Left ventricle myocardium inferior (tissue), 1 donor: ENCODE measurements at regions not wholly inside any gene's neighbourhood (a gene's known extent, or its start where the extent isn't known, plus 50 kb on each side); places are given as distances from the start of the nearest gene placed in this dataset.

Experiments
- DNase-seq: peaks from one replicate; pipeline ENCODE4 v3.0.0-alpha.2; 2020
- H3K27ac ChIP-seq: fragments of 200-600 bp; replicated peaks from 2 replicates; pipeline ENCODE4 v1.8.0; 2021
- H3K27me3 ChIP-seq: fragments of 200-600 bp; 2 replicates; pipeline ENCODE4 v1.8.0; 2021; ENCODE audit warnings: low read depth
- H3K36me3 ChIP-seq: fragments of 200-600 bp; 2 replicates; pipeline ENCODE4 v1.8.0; 2021
- H3K4me1 ChIP-seq: fragments of 200-600 bp; 2 replicates; pipeline ENCODE4 v1.8.0; 2021
- H3K4me3 ChIP-seq: fragments of 200-600 bp; 2 replicates; pipeline ENCODE4 v1.8.0; 2021; ENCODE audit warnings: mild to moderate bottlenecking, moderate library complexity
- H3K9me3 ChIP-seq: fragments of 200-600 bp; replicated peaks from 2 replicates; pipeline ENCODE4 v1.8.0; 2021
- CTCF ChIP-seq: fragments of 200-600 bp; IDR thresholded peaks from 2 replicates; pipeline ENCODE4 v1.8.0; 2021; ENCODE audit warnings: antibody characterized with exemption, mild to moderate bottlenecking, borderline replicate concordance
- intact Hi-C: fragments of 100-400 bp; cut with micrococcal nuclease; formaldehyde crosslinking; loops from one replicate; pipeline ENCODE4 v1.11.0; 2022
- donor health status: DM: no; HTN: yes; CAD: no; lungs with severe emphysema.

GRCh38 chr11:92131289-92131865, 93.2 kb upstream of the FAT3 start:
- no peak for DNase-seq
- Histone ChIP-seq H3K36me3 (no peaks in the 10 kb centered on the region), H3K27ac (no peak overlapping the region), H3K27me3 (no peaks in the 10 kb centered on the region), H3K4me3 (no peak overlapping the region), H3K9me3 (no peaks in the 10 kb centered on the region), H3K4me1 (no peaks in the 10 kb centered on the region)
- no peak for TF ChIP-seq CTCF
- intact Hi-C loops, result no loop called here

- no peak for DNase-seq
- intact Hi-C loops, result no loop called here
Measured at GRCh38 chr11:92130421-92130831, 94.2 kb upstream of the FAT3 start.

GRCh38 chr11:92129811-92130210, 94.8 kb upstream of the FAT3 start:
- no peak overlapping the region for H3K4me3 ChIP-seq
- H3K27me3 ChIP-seq, result no peaks in the 10 kb centered on the region
- H3K4me1 ChIP-seq, result no peaks in the 10 kb centered on the region
- H3K9me3 ChIP-seq, result no peaks in the 10 kb centered on the region
- no peak overlapping the region for H3K27ac ChIP-seq
- no peak for TF ChIP-seq CTCF
- no peaks in the 10 kb centered on the region for H3K36me3 ChIP-seq
- intact Hi-C loops, result no loop called here
- DNase-seq, result no peak

More at GRCh38 chr11:92130421-92130831, 94.2 kb upstream of the FAT3 start:
- H3K27me3 ChIP-seq, result no peaks in the 10 kb centered on the region
- no peak overlapping the region for H3K4me3 ChIP-seq
- H3K36me3 ChIP-seq, result no peaks in the 10 kb centered on the region
- no peak overlapping the region for H3K27ac ChIP-seq
- no peak for TF ChIP-seq CTCF
- no peaks in the 10 kb centered on the region for H3K9me3 ChIP-seq
- no peaks in the 10 kb centered on the region for H3K4me1 ChIP-seq

GRCh38 chr11:92128026-92128425, 96.6 kb upstream of the FAT3 start:
- DNase-seq, result no peak
- H3K4me1 ChIP-seq, result no peaks in the 10 kb centered on the region
- no peaks in the 10 kb centered on the region for H3K27me3 ChIP-seq
- no peak for TF ChIP-seq CTCF
- intact Hi-C loops, result no loop called here
- no peaks in the 10 kb centered on the region for H3K36me3 ChIP-seq
- H3K4me3 ChIP-seq, result no peak overlapping the region
- no peak overlapping the region for H3K27ac ChIP-seq
- no peaks in the 10 kb centered on the region for H3K9me3 ChIP-seq

GRCh38 chr11:92125321-92125720, 99.3 kb upstream of the FAT3 start:
- Histone ChIP-seq H3K27ac (no peak overlapping the region), H3K4me1 (no peaks in the 10 kb centered on the region), H3K4me3 (no peak overlapping the region), H3K27me3 (no peaks in the 10 kb centered on the region), H3K9me3 (peaks cover 6% of the 10 kb centered on the region), H3K36me3 (no peaks in the 10 kb centered on the region)
- no peak for DNase-seq
- no peak for TF ChIP-seq CTCF
- intact Hi-C loops, result no loop called here
